GM23338 (cell line): ENCODE measurements at regions not wholly inside any gene's neighbourhood (a gene's known extent, or its start where the extent isn't known, plus 50 kb on each side); places are given as distances from the start of the nearest gene placed in this dataset.

Source experiments
- ATAC-seq: fragments of 200-7000 bp; cut with Tn5 transposase; 3 replicates; pipeline ENCODE4 v1.9.1; 2020
- DNase-seq: peaks from one replicate; pipeline ENCODE4 v3.0.0-alpha.2; 2015; ENCODE audit warnings: low spot score
- H2AFZ ChIP-seq: fragments of 200-600 bp; sonication (generic); 2 replicates; pipeline ENCODE4 v1.8.0; 2016; ENCODE audit warnings: antibody characterized with exemption, mild to moderate bottlenecking, moderate library complexity
- H3F3A ChIP-seq: fragments of 200-600 bp; sonication (generic); replicated peaks from 2 replicates; pipeline ENCODE4 v1.8.0; 2017; ENCODE audit warnings: antibody characterized with exemption, mixed run types, low read depth
- H3K27ac ChIP-seq: fragments of 200-600 bp; sonication (generic); 2 replicates; pipeline ENCODE4 v1.6.1; 2016; ENCODE audit warnings: low read depth
- H3K27me3 ChIP-seq: fragments of 200-600 bp; sonication (generic); 2 replicates; pipeline ENCODE4 v1.8.0; 2016; ENCODE audit warnings: mild to moderate bottlenecking, mixed run types, moderate library complexity; ENCODE audit not compliant: insufficient read depth
- H3K36me3 ChIP-seq: fragments of 200-600 bp; sonication (generic); 2 replicates; pipeline ENCODE4 v1.8.0; 2016; ENCODE audit warnings: mild to moderate bottlenecking; ENCODE audit not compliant: insufficient read depth
- H3K4me1 ChIP-seq: fragments of 200-600 bp; sonication (generic); 2 replicates; pipeline ENCODE4 v1.8.0; 2016; ENCODE audit warnings: mild to moderate bottlenecking, moderate library complexity; ENCODE audit not compliant: insufficient read depth
- H3K4me2 ChIP-seq: fragments of 200-600 bp; sonication (generic); 2 replicates; pipeline ENCODE4 v1.7.1; 2017; ENCODE audit warnings: mixed run types
- H3K4me3 ChIP-seq: fragments of 200-600 bp; sonication (generic); 2 replicates; pipeline ENCODE4 v1.6.1; 2016; ENCODE audit warnings: mixed run types
- H3K79me2 ChIP-seq: fragments of 200-600 bp; sonication (generic); replicated peaks from 2 replicates; pipeline ENCODE4 v1.8.0; 2017; ENCODE audit warnings: mild to moderate bottlenecking; ENCODE audit not compliant: insufficient read depth
- H3K9me2 ChIP-seq: fragments of 200-600 bp; sonication (generic); 2 replicates; pipeline ENCODE4 v1.8.0; 2017; ENCODE audit not compliant: insufficient read depth
- H4K20me1 ChIP-seq: fragments of 200-600 bp; sonication (generic); replicated peaks from 2 replicates; pipeline ENCODE4 v1.8.0; 2017; ENCODE audit warnings: mild to moderate bottlenecking; ENCODE audit not compliant: insufficient read depth
- H3K27ac Mint-ChIP-seq: 2 replicates; pipeline ENCODE4 v1.8.0; 2020; ENCODE audit warnings: inconsistent platforms, mild to moderate bottlenecking, moderate library complexity, mixed read lengths
- H3K27me3 Mint-ChIP-seq: 3 replicates; pipeline ENCODE4 v1.8.0; 2022; ENCODE audit warnings: low read depth, mild to moderate bottlenecking, moderate library complexity, mixed read lengths, inconsistent platforms; ENCODE audit not compliant: insufficient read depth, poor library complexity
- H3K36me3 Mint-ChIP-seq: 3 replicates; pipeline ENCODE4 v1.8.0; 2021; ENCODE audit warnings: low read depth, mild to moderate bottlenecking, inconsistent platforms, moderate library complexity, mixed read lengths
- H3K4me1 Mint-ChIP-seq: 3 replicates; pipeline ENCODE4 v1.8.0; 2020; ENCODE audit warnings: mild to moderate bottlenecking, inconsistent platforms, mixed read lengths
- H3K4me3 Mint-ChIP-seq: 3 replicates; pipeline ENCODE4 v1.8.0; 2021; ENCODE audit warnings: moderate library complexity, mild to moderate bottlenecking, inconsistent platforms, mixed read lengths
- H3K9me3 Mint-ChIP-seq: 3 replicates; pipeline ENCODE4 v1.8.0; 2020; ENCODE audit warnings: moderate library complexity, mild to moderate bottlenecking, inconsistent platforms, mixed read lengths
- CREB1 ChIP-seq: fragments of 250-450 bp; sonication (Bioruptor Pico); IDR thresholded peaks from 2 replicates; pipeline ENCODE4 v1.5.0; 2020; ENCODE audit warnings: low read depth, mild to moderate bottlenecking, moderate library complexity
- EZH2 ChIP-seq: fragments of 200-600 bp; sonication (generic); IDR thresholded peaks from one replicate; pipeline ENCODE4 v1.8.0; 2017; ENCODE audit warnings: antibody characterized with exemption, mild to moderate bottlenecking, low read depth; ENCODE audit not compliant: unreplicated experiment
- EZH2phosphoT487 ChIP-seq: fragments of 200-600 bp; sonication (generic); IDR thresholded peaks from one replicate; pipeline ENCODE4 v1.8.1; 2018; ENCODE audit warnings: antibody characterized with exemption; ENCODE audit not compliant: unreplicated experiment
- JUNB ChIP-seq: IDR thresholded peaks from one replicate; pipeline ENCODE4 v1.6.1; 2016; ENCODE audit warnings: antibody characterized with exemption; ENCODE audit not compliant: unreplicated experiment
- POLR2AphosphoS5 ChIP-seq: IDR thresholded peaks from 2 replicates; pipeline ENCODE4 v1.6.1; 2016; ENCODE audit warnings: antibody characterized with exemption, low read depth
- ZNF114 ChIP-seq: fragments of 250-450 bp; sonication (Bioruptor Pico); IDR thresholded peaks from 2 replicates; pipeline ENCODE4 v1.5.0; 2020; ENCODE audit warnings: mild to moderate bottlenecking, moderate library complexity
- ZNF331 ChIP-seq: fragments of 250-450 bp; sonication (Bioruptor Pico); IDR thresholded peaks from 2 replicates; pipeline ENCODE4 v1.5.0; 2020; ENCODE audit warnings: low read depth, mild to moderate bottlenecking, moderate library complexity
- TF ChIP-seq, protein P1 (sequence below), 2 experiments: fragments of 200-600 bp in 1 of 2; sonication (generic) in 1 of 2; conservative IDR thresholded peaks; 2 replicates each; pipeline versions ENCODE4 v1.5.1 to v1.6.1; 2016 to 2017; ENCODE audit warnings: antibody characterized with exemption in 2 of 2, low read depth in 2 of 2, mild to moderate bottlenecking in 2 of 2, moderate library complexity in 1 of 2
- TF ChIP-seq, protein P2 (sequence below): IDR thresholded peaks from 2 replicates; pipeline ENCODE4 v1.6.1; 2016; ENCODE audit warnings: antibody characterized with exemption
- TF ChIP-seq, protein P3 (sequence below): IDR thresholded peaks from one replicate; pipeline ENCODE4 v1.6.1; 2018; ENCODE audit warnings: antibody characterized with exemption; ENCODE audit not compliant: unreplicated experiment

DNA sequence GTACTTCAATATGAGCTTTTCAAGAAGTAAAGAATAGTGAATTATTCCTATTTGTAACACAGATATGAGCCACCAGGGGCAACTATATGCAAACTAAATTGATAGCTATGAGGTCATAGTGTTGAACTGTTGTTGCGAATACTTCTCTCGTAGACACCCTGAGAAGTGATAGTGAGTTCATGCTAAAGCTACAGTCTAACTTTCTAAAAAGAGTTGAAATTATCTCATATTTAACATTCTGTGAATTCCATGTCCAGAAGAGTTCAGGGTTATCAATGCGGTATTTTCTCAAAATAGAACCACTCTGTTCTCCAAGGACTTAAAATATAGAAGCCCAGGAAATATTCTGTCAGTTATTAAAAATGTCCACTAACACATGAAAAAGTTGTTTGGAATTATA is 185.4 kb downstream of the AASDHPPT start (continued):
- TF ChIP-seq, protein P1, sequence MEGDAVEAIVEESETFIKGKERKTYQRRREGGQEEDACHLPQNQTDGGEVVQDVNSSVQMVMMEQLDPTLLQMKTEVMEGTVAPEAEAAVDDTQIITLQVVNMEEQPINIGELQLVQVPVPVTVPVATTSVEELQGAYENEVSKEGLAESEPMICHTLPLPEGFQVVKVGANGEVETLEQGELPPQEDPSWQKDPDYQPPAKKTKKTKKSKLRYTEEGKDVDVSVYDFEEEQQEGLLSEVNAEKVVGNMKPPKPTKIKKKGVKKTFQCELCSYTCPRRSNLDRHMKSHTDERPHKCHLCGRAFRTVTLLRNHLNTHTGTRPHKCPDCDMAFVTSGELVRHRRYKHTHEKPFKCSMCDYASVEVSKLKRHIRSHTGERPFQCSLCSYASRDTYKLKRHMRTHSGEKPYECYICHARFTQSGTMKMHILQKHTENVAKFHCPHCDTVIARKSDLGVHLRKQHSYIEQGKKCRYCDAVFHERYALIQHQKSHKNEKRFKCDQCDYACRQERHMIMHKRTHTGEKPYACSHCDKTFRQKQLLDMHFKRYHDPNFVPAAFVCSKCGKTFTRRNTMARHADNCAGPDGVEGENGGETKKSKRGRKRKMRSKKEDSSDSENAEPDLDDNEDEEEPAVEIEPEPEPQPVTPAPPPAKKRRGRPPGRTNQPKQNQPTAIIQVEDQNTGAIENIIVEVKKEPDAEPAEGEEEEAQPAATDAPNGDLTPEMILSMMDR (conservative IDR thresholded peaks at IDR 0.05; ENCODE audit: low read depth in 2 of 2) = no peak
- TF ChIP-seq CREB1 (CRISPR knock-in tag) = no peak
- TF ChIP-seq, protein P2, sequence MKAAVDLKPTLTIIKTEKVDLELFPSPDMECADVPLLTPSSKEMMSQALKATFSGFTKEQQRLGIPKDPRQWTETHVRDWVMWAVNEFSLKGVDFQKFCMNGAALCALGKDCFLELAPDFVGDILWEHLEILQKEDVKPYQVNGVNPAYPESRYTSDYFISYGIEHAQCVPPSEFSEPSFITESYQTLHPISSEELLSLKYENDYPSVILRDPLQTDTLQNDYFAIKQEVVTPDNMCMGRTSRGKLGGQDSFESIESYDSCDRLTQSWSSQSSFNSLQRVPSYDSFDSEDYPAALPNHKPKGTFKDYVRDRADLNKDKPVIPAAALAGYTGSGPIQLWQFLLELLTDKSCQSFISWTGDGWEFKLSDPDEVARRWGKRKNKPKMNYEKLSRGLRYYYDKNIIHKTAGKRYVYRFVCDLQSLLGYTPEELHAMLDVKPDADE = no peak
- TF ChIP-seq, protein P3, sequence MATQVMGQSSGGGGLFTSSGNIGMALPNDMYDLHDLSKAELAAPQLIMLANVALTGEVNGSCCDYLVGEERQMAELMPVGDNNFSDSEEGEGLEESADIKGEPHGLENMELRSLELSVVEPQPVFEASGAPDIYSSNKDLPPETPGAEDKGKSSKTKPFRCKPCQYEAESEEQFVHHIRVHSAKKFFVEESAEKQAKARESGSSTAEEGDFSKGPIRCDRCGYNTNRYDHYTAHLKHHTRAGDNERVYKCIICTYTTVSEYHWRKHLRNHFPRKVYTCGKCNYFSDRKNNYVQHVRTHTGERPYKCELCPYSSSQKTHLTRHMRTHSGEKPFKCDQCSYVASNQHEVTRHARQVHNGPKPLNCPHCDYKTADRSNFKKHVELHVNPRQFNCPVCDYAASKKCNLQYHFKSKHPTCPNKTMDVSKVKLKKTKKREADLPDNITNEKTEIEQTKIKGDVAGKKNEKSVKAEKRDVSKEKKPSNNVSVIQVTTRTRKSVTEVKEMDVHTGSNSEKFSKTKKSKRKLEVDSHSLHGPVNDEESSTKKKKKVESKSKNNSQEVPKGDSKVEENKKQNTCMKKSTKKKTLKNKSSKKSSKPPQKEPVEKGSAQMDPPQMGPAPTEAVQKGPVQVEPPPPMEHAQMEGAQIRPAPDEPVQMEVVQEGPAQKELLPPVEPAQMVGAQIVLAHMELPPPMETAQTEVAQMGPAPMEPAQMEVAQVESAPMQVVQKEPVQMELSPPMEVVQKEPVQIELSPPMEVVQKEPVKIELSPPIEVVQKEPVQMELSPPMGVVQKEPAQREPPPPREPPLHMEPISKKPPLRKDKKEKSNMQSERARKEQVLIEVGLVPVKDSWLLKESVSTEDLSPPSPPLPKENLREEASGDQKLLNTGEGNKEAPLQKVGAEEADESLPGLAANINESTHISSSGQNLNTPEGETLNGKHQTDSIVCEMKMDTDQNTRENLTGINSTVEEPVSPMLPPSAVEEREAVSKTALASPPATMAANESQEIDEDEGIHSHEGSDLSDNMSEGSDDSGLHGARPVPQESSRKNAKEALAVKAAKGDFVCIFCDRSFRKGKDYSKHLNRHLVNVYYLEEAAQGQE = no peak
- TF ChIP-seq EZH2phosphoT487 = no peak

DNA sequence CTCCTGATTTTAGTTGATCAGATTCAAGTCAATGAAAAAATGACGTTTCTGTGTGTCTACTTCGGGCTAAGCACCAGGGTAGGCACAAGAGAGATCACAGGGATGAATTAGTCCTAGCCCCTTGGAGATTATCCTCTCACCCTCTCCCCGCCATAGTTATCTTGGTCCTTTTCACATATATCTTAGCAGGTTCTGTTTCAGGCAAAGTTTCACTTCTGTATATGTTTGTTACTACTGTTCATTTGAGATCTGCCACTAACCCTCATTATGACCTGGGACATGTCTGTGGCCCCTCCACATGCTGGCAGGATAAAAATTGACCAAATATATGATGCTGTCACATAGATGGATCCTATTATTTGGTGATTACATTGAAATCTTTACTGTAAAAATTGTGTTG is 186.1 kb downstream of the AASDHPPT start:
- H3K4me1 ChIP-seq = no peaks in the 10 kb centered on the region
- H3K4me3 Mint-ChIP-seq = no peak overlapping the region
- no peaks in the 10 kb centered on the region for H3K27me3 ChIP-seq
- no peaks in the 10 kb centered on the region for H3K36me3 ChIP-seq
- DNase-seq (no peak), ATAC-seq (no peak)
- H3K36me3 Mint-ChIP-seq = peaks cover 8% of the 10 kb centered on the region; the same call in 2 of the 3 replicates
- H3K4me3 ChIP-seq = no peak overlapping the region
- H3K4me2 ChIP-seq = no peak overlapping the region
- no peaks in the 10 kb centered on the region for H3K4me1 Mint-ChIP-seq
- H3K27ac Mint-ChIP-seq = no peak overlapping the region
- peaks cover 26% of the 10 kb centered on the region for H3K9me3 Mint-ChIP-seq
- no peaks in the 10 kb centered on the region for H3F3A ChIP-seq
- H3K27ac ChIP-seq = no peak overlapping the region
- H2AFZ ChIP-seq = no peak overlapping the region
- no peaks in the 10 kb centered on the region for H3K79me2 ChIP-seq
- peaks cover 4% of the 10 kb centered on the region for H3K27me3 Mint-ChIP-seq
- no peaks in the 10 kb centered on the region for H4K20me1 ChIP-seq
- peaks cover 6% of the 10 kb centered on the region; the same call in 1 of the 2 replicates for H3K9me2 ChIP-seq
- TF ChIP-seq POLR2AphosphoS5 (no peak), EZH2 (no peak), JUNB (no peak), ZNF331 (CRISPR knock-in tag) (no peak), ZNF114 (CRISPR knock-in tag) (no peak), EZH2phosphoT487 (no peak), CREB1 (CRISPR knock-in tag) (no peak)
- TF ChIP-seq, protein P2 = no peak
- TF ChIP-seq, protein P1 (conservative IDR thresholded peaks at IDR 0.05; ENCODE audit: low read depth in 2 of 2) = no peak
